ENCODE measurements at regions not wholly inside any gene's neighbourhood (a gene's known extent, or its start where the extent isn't known, plus 50 kb on each side); places are given as distances from the start of the nearest gene placed in this dataset.

GRCh38 chr6:63063631-63064271, 147.5 kb upstream of the FKBP1C start:
- Histone ChIP-seq H4K20me1 (ENCODE audit: insufficient read depth, low read length) (no peaks in the 10 kb centered on the region), H3K36me3 (replicated peaks; ENCODE audit: low read depth, low read length) (no peaks in the 10 kb centered on the region), H3K27me3 (ENCODE audit: low read depth, low read length) (no peaks in the 10 kb centered on the region), H3K9me3 (ENCODE audit: insufficient read depth, low read length) (no peaks in the 10 kb centered on the region), H3K4me2 (ENCODE audit: low read length) (no peak overlapping the region), H3K4me3 (ENCODE audit: low read length) (no peak overlapping the region), H3K27ac (ENCODE audit: low read length) (no peak overlapping the region), H3K4me1 (ENCODE audit: low read length) (peaks cover 17% of the 10 kb centered on the region), H3K9ac (ENCODE audit: low read length) (no peak overlapping the region), H2AFZ (ENCODE audit: low read depth, low read length) (no peak overlapping the region), H3K79me2 (ENCODE audit: low read length) (no peaks in the 10 kb centered on the region)
- no peak for TF ChIP-seq EZH2phosphoT487 (IDR thresholded peaks at IDR 0.05; ENCODE audit: low read depth)
- TF ChIP-seq, protein P1, sequence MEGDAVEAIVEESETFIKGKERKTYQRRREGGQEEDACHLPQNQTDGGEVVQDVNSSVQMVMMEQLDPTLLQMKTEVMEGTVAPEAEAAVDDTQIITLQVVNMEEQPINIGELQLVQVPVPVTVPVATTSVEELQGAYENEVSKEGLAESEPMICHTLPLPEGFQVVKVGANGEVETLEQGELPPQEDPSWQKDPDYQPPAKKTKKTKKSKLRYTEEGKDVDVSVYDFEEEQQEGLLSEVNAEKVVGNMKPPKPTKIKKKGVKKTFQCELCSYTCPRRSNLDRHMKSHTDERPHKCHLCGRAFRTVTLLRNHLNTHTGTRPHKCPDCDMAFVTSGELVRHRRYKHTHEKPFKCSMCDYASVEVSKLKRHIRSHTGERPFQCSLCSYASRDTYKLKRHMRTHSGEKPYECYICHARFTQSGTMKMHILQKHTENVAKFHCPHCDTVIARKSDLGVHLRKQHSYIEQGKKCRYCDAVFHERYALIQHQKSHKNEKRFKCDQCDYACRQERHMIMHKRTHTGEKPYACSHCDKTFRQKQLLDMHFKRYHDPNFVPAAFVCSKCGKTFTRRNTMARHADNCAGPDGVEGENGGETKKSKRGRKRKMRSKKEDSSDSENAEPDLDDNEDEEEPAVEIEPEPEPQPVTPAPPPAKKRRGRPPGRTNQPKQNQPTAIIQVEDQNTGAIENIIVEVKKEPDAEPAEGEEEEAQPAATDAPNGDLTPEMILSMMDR (IDR thresholded peaks at IDR 0.05; ENCODE audit: low read depth, low read length), result no peak

GRCh38 chr6:63066055-63066704, 145.1 kb upstream of the FKBP1C start:
- H4K20me1 ChIP-seq (ENCODE audit: insufficient read depth, low read length), result no peaks in the 10 kb centered on the region
- H3K4me3 ChIP-seq (ENCODE audit: low read length), result no peak overlapping the region
- no peaks in the 10 kb centered on the region for H3K9me3 ChIP-seq (ENCODE audit: insufficient read depth, low read length)
- no peaks in the 10 kb centered on the region for H3K27me3 ChIP-seq (ENCODE audit: low read depth, low read length)
- peak overlapping the region; percentile 29; the same call in 1 of the 2 replicates for H2AFZ ChIP-seq (ENCODE audit: low read depth, low read length)
- no peak overlapping the region for H3K27ac ChIP-seq (ENCODE audit: low read length)
- no peak overlapping the region for H3K4me2 ChIP-seq (ENCODE audit: low read length)
- H3K4me1 ChIP-seq (ENCODE audit: low read length), result peaks cover 17% of the 10 kb centered on the region
- no peaks in the 10 kb centered on the region for H3K36me3 ChIP-seq (replicated peaks; ENCODE audit: low read depth, low read length)
- no peaks in the 10 kb centered on the region for H3K79me2 ChIP-seq (ENCODE audit: low read length)
- TF ChIP-seq EZH2phosphoT487 (IDR thresholded peaks at IDR 0.05; ENCODE audit: low read depth), result no peak
- TF ChIP-seq, protein P1 (IDR thresholded peaks at IDR 0.05; ENCODE audit: low read depth, low read length), result peak; percentile 73
- H3K9ac ChIP-seq (ENCODE audit: low read length), result no peak overlapping the region

GRCh38 chr6:63094947-63095346, 116.3 kb upstream of the FKBP1C start:
- Histone ChIP-seq H3K27ac (ENCODE audit: low read length) (no peak overlapping the region), H3K27me3 (ENCODE audit: low read depth, low read length) (no peaks in the 10 kb centered on the region), H3K9ac (ENCODE audit: low read length) (no peak overlapping the region), H4K20me1 (ENCODE audit: insufficient read depth, low read length) (no peaks in the 10 kb centered on the region), H3K4me1 (ENCODE audit: low read length) (peaks cover 41% of the 10 kb centered on the region), H3K4me3 (ENCODE audit: low read length) (no peak overlapping the region), H2AFZ (ENCODE audit: low read depth, low read length) (no peak overlapping the region), H3K4me2 (ENCODE audit: low read length) (no peak overlapping the region; the same call in 1 of the 2 replicates), H3K9me3 (ENCODE audit: insufficient read depth, low read length) (no peaks in the 10 kb centered on the region), H3K36me3 (replicated peaks; ENCODE audit: low read depth, low read length) (no peaks in the 10 kb centered on the region), H3K79me2 (ENCODE audit: low read length) (no peaks in the 10 kb centered on the region)
- TF ChIP-seq, protein P1 (IDR thresholded peaks at IDR 0.05; ENCODE audit: low read depth, low read length), result no peak
- no peak for TF ChIP-seq EZH2phosphoT487 (IDR thresholded peaks at IDR 0.05; ENCODE audit: low read depth)

DNA sequence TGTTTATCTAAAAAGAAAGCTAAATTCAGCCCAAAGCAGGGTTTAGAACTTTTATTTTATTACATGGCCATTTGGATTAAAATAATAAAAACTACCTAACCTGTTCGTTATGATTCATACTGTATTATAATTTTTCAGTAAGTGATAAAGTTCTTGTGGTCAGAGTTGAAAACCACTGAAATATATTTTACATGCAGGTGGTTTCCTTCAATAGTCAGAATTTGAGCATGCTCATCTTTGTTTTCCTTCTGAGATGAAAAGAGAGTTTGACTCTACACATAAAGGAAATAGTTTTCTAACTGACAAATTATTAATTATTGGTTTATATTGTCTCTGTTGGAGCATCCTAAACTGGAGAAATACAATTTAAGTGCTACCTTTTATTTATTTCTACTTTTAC, 114.0 kb upstream of the FKBP1C start:
- Histone ChIP-seq H3K79me2 (ENCODE audit: low read length) (no peaks in the 10 kb centered on the region), H3K4me2 (ENCODE audit: low read length) (peak overlapping the region; percentile 41), H3K27ac (ENCODE audit: low read length) (no peak overlapping the region), H4K20me1 (ENCODE audit: insufficient read depth, low read length) (no peaks in the 10 kb centered on the region), H2AFZ (ENCODE audit: low read depth, low read length) (no peak overlapping the region), H3K9ac (ENCODE audit: low read length) (no peak overlapping the region), H3K9me3 (ENCODE audit: insufficient read depth, low read length) (no peaks in the 10 kb centered on the region), H3K4me3 (ENCODE audit: low read length) (no peak overlapping the region), H3K4me1 (ENCODE audit: low read length) (peaks cover 46% of the 10 kb centered on the region), H3K27me3 (ENCODE audit: low read depth, low read length) (no peaks in the 10 kb centered on the region), H3K36me3 (replicated peaks; ENCODE audit: low read depth, low read length) (no peaks in the 10 kb centered on the region)
- TF ChIP-seq, protein P1 (IDR thresholded peaks at IDR 0.05; ENCODE audit: low read depth, low read length), result no peak
- TF ChIP-seq EZH2phosphoT487 (IDR thresholded peaks at IDR 0.05; ENCODE audit: low read depth), result no peak

Measured in OCI-LY3 (cell line).